GM23338 (cell line): ENCODE measurements at regions not wholly inside any gene's neighbourhood (a gene's known extent, or its start where the extent isn't known, plus 50 kb on each side); places are given as distances from the start of the nearest gene placed in this dataset.

Experiments used
- ATAC-seq: fragments of 200-7000 bp; cut with Tn5 transposase; 3 replicates; pipeline ENCODE4 v1.9.1; 2020
- DNase-seq: peaks from one replicate; pipeline ENCODE4 v3.0.0-alpha.2; 2015; ENCODE audit warnings: low spot score
- H2AFZ ChIP-seq: fragments of 200-600 bp; sonication (generic); 2 replicates; pipeline ENCODE4 v1.8.0; 2016; ENCODE audit warnings: antibody characterized with exemption, mild to moderate bottlenecking, moderate library complexity
- H3F3A ChIP-seq: fragments of 200-600 bp; sonication (generic); replicated peaks from 2 replicates; pipeline ENCODE4 v1.8.0; 2017; ENCODE audit warnings: antibody characterized with exemption, mixed run types, low read depth
- H3K27ac ChIP-seq: fragments of 200-600 bp; sonication (generic); 2 replicates; pipeline ENCODE4 v1.6.1; 2016; ENCODE audit warnings: low read depth
- H3K27me3 ChIP-seq: fragments of 200-600 bp; sonication (generic); 2 replicates; pipeline ENCODE4 v1.8.0; 2016; ENCODE audit warnings: mild to moderate bottlenecking, mixed run types, moderate library complexity; ENCODE audit not compliant: insufficient read depth
- H3K36me3 ChIP-seq: fragments of 200-600 bp; sonication (generic); 2 replicates; pipeline ENCODE4 v1.8.0; 2016; ENCODE audit warnings: mild to moderate bottlenecking; ENCODE audit not compliant: insufficient read depth
- H3K4me1 ChIP-seq: fragments of 200-600 bp; sonication (generic); 2 replicates; pipeline ENCODE4 v1.8.0; 2016; ENCODE audit warnings: mild to moderate bottlenecking, moderate library complexity; ENCODE audit not compliant: insufficient read depth
- H3K4me2 ChIP-seq: fragments of 200-600 bp; sonication (generic); 2 replicates; pipeline ENCODE4 v1.7.1; 2017; ENCODE audit warnings: mixed run types
- H3K4me3 ChIP-seq: fragments of 200-600 bp; sonication (generic); 2 replicates; pipeline ENCODE4 v1.6.1; 2016; ENCODE audit warnings: mixed run types
- H3K79me2 ChIP-seq: fragments of 200-600 bp; sonication (generic); replicated peaks from 2 replicates; pipeline ENCODE4 v1.8.0; 2017; ENCODE audit warnings: mild to moderate bottlenecking; ENCODE audit not compliant: insufficient read depth
- H3K9me2 ChIP-seq: fragments of 200-600 bp; sonication (generic); 2 replicates; pipeline ENCODE4 v1.8.0; 2017; ENCODE audit not compliant: insufficient read depth
- H4K20me1 ChIP-seq: fragments of 200-600 bp; sonication (generic); replicated peaks from 2 replicates; pipeline ENCODE4 v1.8.0; 2017; ENCODE audit warnings: mild to moderate bottlenecking; ENCODE audit not compliant: insufficient read depth
- H3K27ac Mint-ChIP-seq: 2 replicates; pipeline ENCODE4 v1.8.0; 2020; ENCODE audit warnings: inconsistent platforms, mild to moderate bottlenecking, moderate library complexity, mixed read lengths
- H3K27me3 Mint-ChIP-seq: 3 replicates; pipeline ENCODE4 v1.8.0; 2022; ENCODE audit warnings: low read depth, mild to moderate bottlenecking, moderate library complexity, mixed read lengths, inconsistent platforms; ENCODE audit not compliant: insufficient read depth, poor library complexity
- H3K36me3 Mint-ChIP-seq: 3 replicates; pipeline ENCODE4 v1.8.0; 2021; ENCODE audit warnings: low read depth, mild to moderate bottlenecking, inconsistent platforms, moderate library complexity, mixed read lengths
- H3K4me1 Mint-ChIP-seq: 3 replicates; pipeline ENCODE4 v1.8.0; 2020; ENCODE audit warnings: mild to moderate bottlenecking, inconsistent platforms, mixed read lengths
- H3K4me3 Mint-ChIP-seq: 3 replicates; pipeline ENCODE4 v1.8.0; 2021; ENCODE audit warnings: moderate library complexity, mild to moderate bottlenecking, inconsistent platforms, mixed read lengths
- H3K9me3 Mint-ChIP-seq: 3 replicates; pipeline ENCODE4 v1.8.0; 2020; ENCODE audit warnings: moderate library complexity, mild to moderate bottlenecking, inconsistent platforms, mixed read lengths
- EZH2 ChIP-seq: fragments of 200-600 bp; sonication (generic); IDR thresholded peaks from one replicate; pipeline ENCODE4 v1.8.0; 2017; ENCODE audit warnings: antibody characterized with exemption, mild to moderate bottlenecking, low read depth; ENCODE audit not compliant: unreplicated experiment
- EZH2phosphoT487 ChIP-seq: fragments of 200-600 bp; sonication (generic); IDR thresholded peaks from one replicate; pipeline ENCODE4 v1.8.1; 2018; ENCODE audit warnings: antibody characterized with exemption; ENCODE audit not compliant: unreplicated experiment
- POLR2AphosphoS5 ChIP-seq: IDR thresholded peaks from 2 replicates; pipeline ENCODE4 v1.6.1; 2016; ENCODE audit warnings: antibody characterized with exemption, low read depth
- ZNF114 ChIP-seq: fragments of 250-450 bp; sonication (Bioruptor Pico); IDR thresholded peaks from 2 replicates; pipeline ENCODE4 v1.5.0; 2020; ENCODE audit warnings: mild to moderate bottlenecking, moderate library complexity
- ZNF331 ChIP-seq: fragments of 250-450 bp; sonication (Bioruptor Pico); IDR thresholded peaks from 2 replicates; pipeline ENCODE4 v1.5.0; 2020; ENCODE audit warnings: low read depth, mild to moderate bottlenecking, moderate library complexity
- TF ChIP-seq, protein P1 (sequence below): IDR thresholded peaks from one replicate; pipeline ENCODE4 v1.6.1; 2018; ENCODE audit warnings: antibody characterized with exemption; ENCODE audit not compliant: unreplicated experiment
- TF ChIP-seq, protein P2 (sequence below), 2 experiments: fragments of 200-600 bp in 1 of 2; sonication (generic) in 1 of 2; conservative IDR thresholded peaks; 2 replicates each; pipeline versions ENCODE4 v1.5.1 to v1.6.1; 2016 to 2017; ENCODE audit warnings: antibody characterized with exemption in 2 of 2, low read depth in 2 of 2, mild to moderate bottlenecking in 2 of 2, moderate library complexity in 1 of 2
- TF ChIP-seq, protein P3 (sequence below): fragments of 250-450 bp; sonication (Bioruptor Pico); IDR thresholded peaks from 2 replicates; pipeline ENCODE4 v1.5.0; 2020; ENCODE audit warnings: mild to moderate bottlenecking, moderate library complexity
- TF ChIP-seq, protein P4 (sequence below): IDR thresholded peaks from 2 replicates; pipeline ENCODE4 v1.6.1; 2016; ENCODE audit warnings: antibody characterized with exemption

DNA sequence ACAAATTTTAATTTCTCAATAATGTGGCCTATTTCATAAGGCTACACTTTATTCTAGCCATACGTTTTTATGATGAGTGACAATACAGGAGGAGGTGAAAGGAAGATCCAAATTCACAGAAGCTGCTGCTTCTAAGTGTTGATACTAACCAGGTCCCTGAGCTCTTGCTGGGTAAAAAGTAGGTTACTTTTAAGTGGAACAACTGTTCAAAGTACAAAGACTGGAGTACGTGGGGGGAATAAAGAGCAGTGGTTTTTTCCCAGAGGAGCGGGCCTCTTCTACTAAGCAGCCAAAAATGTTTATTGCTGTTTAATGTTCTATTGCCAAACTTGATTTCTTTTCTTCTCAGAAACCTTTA, 301.8 kb downstream of the AEBP2 start:
- Histone ChIP-seq H3K4me2 (no peak overlapping the region), H3F3A (no peaks in the 10 kb centered on the region), H3K27me3 (no peaks in the 10 kb centered on the region), H2AFZ (no peak overlapping the region), H3K27ac (no peak overlapping the region), H4K20me1 (no peaks in the 10 kb centered on the region), H3K9me2 (peaks cover 2% of the 10 kb centered on the region; the same call in 1 of the 2 replicates), H3K79me2 (no peaks in the 10 kb centered on the region), H3K4me3 (no peak overlapping the region), H3K4me1 (no peaks in the 10 kb centered on the region), H3K36me3 (no peaks in the 10 kb centered on the region)
- Mint-ChIP-seq H3K4me3 (no peak overlapping the region), H3K27me3 (no peaks in the 10 kb centered on the region), H3K36me3 (no peaks in the 10 kb centered on the region), H3K4me1 (no peaks in the 10 kb centered on the region), H3K27ac (no peak overlapping the region), H3K9me3 (no peaks in the 10 kb centered on the region)
- no peak for ATAC-seq
- no peak for DNase-seq
- TF ChIP-seq, protein P1, sequence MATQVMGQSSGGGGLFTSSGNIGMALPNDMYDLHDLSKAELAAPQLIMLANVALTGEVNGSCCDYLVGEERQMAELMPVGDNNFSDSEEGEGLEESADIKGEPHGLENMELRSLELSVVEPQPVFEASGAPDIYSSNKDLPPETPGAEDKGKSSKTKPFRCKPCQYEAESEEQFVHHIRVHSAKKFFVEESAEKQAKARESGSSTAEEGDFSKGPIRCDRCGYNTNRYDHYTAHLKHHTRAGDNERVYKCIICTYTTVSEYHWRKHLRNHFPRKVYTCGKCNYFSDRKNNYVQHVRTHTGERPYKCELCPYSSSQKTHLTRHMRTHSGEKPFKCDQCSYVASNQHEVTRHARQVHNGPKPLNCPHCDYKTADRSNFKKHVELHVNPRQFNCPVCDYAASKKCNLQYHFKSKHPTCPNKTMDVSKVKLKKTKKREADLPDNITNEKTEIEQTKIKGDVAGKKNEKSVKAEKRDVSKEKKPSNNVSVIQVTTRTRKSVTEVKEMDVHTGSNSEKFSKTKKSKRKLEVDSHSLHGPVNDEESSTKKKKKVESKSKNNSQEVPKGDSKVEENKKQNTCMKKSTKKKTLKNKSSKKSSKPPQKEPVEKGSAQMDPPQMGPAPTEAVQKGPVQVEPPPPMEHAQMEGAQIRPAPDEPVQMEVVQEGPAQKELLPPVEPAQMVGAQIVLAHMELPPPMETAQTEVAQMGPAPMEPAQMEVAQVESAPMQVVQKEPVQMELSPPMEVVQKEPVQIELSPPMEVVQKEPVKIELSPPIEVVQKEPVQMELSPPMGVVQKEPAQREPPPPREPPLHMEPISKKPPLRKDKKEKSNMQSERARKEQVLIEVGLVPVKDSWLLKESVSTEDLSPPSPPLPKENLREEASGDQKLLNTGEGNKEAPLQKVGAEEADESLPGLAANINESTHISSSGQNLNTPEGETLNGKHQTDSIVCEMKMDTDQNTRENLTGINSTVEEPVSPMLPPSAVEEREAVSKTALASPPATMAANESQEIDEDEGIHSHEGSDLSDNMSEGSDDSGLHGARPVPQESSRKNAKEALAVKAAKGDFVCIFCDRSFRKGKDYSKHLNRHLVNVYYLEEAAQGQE, result no peak
- TF ChIP-seq, protein P2, sequence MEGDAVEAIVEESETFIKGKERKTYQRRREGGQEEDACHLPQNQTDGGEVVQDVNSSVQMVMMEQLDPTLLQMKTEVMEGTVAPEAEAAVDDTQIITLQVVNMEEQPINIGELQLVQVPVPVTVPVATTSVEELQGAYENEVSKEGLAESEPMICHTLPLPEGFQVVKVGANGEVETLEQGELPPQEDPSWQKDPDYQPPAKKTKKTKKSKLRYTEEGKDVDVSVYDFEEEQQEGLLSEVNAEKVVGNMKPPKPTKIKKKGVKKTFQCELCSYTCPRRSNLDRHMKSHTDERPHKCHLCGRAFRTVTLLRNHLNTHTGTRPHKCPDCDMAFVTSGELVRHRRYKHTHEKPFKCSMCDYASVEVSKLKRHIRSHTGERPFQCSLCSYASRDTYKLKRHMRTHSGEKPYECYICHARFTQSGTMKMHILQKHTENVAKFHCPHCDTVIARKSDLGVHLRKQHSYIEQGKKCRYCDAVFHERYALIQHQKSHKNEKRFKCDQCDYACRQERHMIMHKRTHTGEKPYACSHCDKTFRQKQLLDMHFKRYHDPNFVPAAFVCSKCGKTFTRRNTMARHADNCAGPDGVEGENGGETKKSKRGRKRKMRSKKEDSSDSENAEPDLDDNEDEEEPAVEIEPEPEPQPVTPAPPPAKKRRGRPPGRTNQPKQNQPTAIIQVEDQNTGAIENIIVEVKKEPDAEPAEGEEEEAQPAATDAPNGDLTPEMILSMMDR (conservative IDR thresholded peaks at IDR 0.05; ENCODE audit: low read depth in 2 of 2), result no peak
- TF ChIP-seq ZNF114 (CRISPR knock-in tag), result no peak
- no peak for TF ChIP-seq POLR2AphosphoS5
- TF ChIP-seq, protein P3, sequence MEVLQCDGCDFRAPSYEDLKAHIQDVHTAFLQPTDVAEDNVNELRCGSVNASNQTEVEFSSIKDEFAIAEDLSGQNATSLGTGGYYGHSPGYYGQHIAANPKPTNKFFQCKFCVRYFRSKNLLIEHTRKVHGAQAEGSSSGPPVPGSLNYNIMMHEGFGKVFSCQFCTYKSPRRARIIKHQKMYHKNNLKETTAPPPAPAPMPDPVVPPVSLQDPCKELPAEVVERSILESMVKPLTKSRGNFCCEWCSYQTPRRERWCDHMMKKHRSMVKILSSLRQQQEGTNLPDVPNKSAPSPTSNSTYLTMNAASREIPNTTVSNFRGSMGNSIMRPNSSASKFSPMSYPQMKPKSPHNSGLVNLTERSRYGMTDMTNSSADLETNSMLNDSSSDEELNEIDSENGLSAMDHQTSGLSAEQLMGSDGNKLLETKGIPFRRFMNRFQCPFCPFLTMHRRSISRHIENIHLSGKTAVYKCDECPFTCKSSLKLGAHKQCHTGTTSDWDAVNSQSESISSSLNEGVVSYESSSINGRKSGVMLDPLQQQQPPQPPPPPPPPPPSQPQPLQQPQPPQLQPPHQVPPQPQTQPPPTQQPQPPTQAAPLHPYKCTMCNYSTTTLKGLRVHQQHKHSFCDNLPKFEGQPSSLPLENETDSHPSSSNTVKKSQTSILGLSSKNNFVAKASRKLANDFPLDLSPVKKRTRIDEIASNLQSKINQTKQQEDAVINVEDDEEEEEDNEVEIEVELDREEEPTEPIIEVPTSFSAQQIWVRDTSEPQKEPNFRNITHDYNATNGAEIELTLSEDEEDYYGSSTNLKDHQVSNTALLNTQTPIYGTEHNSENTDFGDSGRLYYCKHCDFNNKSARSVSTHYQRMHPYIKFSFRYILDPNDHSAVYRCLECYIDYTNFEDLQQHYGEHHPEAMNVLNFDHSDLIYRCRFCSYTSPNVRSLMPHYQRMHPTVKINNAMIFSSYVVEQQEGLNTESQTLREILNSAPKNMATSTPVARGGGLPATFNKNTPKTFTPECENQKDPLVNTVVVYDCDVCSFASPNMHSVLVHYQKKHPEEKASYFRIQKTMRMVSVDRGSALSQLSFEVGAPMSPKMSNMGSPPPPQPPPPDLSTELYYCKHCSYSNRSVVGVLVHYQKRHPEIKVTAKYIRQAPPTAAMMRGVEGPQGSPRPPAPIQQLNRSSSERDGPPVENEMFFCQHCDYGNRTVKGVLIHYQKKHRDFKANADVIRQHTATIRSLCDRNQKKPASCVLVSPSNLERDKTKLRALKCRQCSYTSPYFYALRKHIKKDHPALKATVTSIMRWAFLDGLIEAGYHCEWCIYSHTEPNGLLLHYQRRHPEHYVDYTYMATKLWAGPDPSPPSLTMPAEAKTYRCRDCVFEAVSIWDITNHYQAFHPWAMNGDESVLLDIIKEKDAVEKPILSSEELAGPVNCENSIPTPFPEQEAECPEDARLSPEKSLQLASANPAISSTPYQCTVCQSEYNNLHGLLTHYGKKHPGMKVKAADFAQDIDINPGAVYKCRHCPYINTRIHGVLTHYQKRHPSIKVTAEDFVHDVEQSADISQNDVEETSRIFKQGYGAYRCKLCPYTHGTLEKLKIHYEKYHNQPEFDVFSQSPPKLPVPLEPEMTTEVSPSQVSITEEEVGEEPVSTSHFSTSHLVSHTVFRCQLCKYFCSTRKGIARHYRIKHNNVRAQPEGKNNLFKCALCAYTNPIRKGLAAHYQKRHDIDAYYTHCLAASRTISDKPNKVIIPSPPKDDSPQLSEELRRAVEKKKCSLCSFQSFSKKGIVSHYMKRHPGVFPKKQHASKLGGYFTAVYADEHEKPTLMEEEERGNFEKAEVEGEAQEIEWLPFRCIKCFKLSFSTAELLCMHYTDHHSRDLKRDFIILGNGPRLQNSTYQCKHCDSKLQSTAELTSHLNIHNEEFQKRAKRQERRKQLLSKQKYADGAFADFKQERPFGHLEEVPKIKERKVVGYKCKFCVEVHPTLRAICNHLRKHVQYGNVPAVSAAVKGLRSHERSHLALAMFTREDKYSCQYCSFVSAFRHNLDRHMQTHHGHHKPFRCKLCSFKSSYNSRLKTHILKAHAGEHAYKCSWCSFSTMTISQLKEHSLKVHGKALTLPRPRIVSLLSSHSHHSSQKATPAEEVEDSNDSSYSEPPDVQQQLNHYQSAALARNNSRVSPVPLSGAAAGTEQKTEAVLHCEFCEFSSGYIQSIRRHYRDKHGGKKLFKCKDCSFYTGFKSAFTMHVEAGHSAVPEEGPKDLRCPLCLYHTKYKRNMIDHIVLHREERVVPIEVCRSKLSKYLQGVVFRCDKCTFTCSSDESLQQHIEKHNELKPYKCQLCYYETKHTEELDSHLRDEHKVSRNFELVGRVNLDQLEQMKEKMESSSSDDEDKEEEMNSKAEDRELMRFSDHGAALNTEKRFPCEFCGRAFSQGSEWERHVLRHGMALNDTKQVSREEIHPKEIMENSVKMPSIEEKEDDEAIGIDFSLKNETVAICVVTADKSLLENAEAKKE (CRISPR knock-in tag), result no peak
- TF ChIP-seq ZNF331 (CRISPR knock-in tag), result no peak
- TF ChIP-seq EZH2, result no peak
- no peak for TF ChIP-seq EZH2phosphoT487
- TF ChIP-seq, protein P4, sequence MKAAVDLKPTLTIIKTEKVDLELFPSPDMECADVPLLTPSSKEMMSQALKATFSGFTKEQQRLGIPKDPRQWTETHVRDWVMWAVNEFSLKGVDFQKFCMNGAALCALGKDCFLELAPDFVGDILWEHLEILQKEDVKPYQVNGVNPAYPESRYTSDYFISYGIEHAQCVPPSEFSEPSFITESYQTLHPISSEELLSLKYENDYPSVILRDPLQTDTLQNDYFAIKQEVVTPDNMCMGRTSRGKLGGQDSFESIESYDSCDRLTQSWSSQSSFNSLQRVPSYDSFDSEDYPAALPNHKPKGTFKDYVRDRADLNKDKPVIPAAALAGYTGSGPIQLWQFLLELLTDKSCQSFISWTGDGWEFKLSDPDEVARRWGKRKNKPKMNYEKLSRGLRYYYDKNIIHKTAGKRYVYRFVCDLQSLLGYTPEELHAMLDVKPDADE, result no peak
